Neuron (in vitro differentiated cells): ENCODE measurements at regions not wholly inside any gene's neighbourhood (a gene's known extent, or its start where the extent isn't known, plus 50 kb on each side); places are given as distances from the start of the nearest gene placed in this dataset.

Source experiments
- H2AFZ ChIP-seq: one replicate; pipeline ENCODE4 v1.6.1; 2013; ENCODE audit warnings: low read depth, mild to moderate bottlenecking, inconsistent platforms, low read length, moderate library complexity
- H3K27me3 ChIP-seq: one replicate; pipeline ENCODE4 v1.6.1; 2013; ENCODE audit warnings: low read length; ENCODE audit not compliant: insufficient read depth
- H3K36me3 ChIP-seq: one replicate; pipeline ENCODE4 v1.6.1; 2013; ENCODE audit warnings: low read length; ENCODE audit not compliant: insufficient read depth
- H3K4me1 ChIP-seq: one replicate; pipeline ENCODE4 v1.6.1; 2013; ENCODE audit warnings: low read length; ENCODE audit not compliant: insufficient read depth
- H3K4me3 ChIP-seq: 2 replicates; pipeline ENCODE4 v1.5.1; 2013; ENCODE audit warnings: mild to moderate bottlenecking, low read length, moderate library complexity
- H3K9me3 ChIP-seq: one replicate; pipeline ENCODE4 v1.6.1; 2013; ENCODE audit warnings: low read length

DNA sequence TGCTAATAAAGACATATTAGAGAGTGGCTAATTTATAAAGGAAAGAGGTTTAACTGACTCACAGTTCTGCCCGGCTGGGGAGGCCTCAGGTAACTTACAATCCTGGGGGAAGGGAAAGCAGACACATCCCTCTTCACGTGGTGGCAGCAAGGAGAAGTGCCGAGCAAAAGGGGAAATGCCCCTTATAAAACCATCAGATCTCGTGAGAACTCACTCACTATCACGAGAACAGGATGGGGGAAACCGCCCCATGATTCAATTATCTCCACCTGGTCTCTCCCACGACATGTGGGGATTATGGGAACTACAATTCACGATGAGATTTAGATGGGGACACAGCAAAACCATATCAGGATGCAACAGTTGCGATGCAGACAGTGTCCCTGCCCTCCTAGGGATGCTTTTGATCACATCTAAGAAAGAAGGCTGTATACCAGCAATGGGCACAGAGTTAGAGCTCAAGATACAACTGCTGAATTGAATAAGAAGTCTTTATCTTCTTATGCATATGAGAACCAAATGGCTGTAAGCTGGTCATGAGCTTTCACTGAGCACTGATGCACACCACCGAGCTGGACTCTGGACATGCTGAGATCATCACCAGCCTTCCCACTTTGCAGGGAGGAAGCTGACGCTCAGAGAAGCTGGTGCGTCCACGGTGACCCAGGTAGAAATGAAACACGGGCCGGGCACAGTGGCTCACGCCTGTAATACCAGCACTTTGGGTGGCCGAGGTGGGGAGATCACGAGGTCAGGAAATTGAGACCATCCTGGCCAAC lies 255.2 kb downstream of the MN1 start:
- Histone ChIP-seq H3K36me3 (no peaks in the 10 kb centered on the region), H2AFZ (no peak overlapping the region), H3K4me3 (no peak overlapping the region), H3K4me1 (peaks cover 37% of the 10 kb centered on the region), H3K9me3 (no peaks in the 10 kb centered on the region), H3K27me3 (no peaks in the 10 kb centered on the region)

DNA sequence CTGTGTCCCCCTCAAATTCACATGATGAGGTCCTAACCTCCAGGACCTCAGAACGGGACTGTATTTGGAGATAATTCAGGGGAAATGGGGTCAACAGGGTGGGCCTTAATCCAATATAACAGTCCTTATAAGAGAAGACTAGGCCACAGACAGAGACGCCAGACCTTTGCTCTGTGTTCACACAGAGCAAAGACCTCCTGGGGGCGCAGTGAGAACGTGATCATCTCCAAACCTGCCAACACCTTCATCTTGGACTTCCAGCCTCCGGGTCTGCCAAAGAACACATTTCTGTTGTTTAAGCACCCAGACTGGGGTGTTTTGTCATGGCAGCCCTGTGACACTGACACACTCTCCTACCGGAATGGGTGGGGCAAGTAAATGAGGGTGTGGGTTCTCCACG lies 250.2 kb downstream of the MN1 start:
- no peaks in the 10 kb centered on the region for H3K27me3 ChIP-seq
- H3K9me3 ChIP-seq, result no peaks in the 10 kb centered on the region
- H3K4me1 ChIP-seq, result peaks cover 46% of the 10 kb centered on the region
- no peak overlapping the region for H3K4me3 ChIP-seq
- no peaks in the 10 kb centered on the region for H3K36me3 ChIP-seq
- H2AFZ ChIP-seq, result no peak overlapping the region

GRCh38 chr22:27552176-27552575 lies 249.4 kb downstream of the MN1 start:
- no peak overlapping the region for H3K4me3 ChIP-seq
- H3K9me3 ChIP-seq, result no peaks in the 10 kb centered on the region
- no peaks in the 10 kb centered on the region for H3K27me3 ChIP-seq
- H3K36me3 ChIP-seq, result no peaks in the 10 kb centered on the region
- H2AFZ ChIP-seq, result no peak overlapping the region
- peaks cover 53% of the 10 kb centered on the region for H3K4me1 ChIP-seq

DNA sequence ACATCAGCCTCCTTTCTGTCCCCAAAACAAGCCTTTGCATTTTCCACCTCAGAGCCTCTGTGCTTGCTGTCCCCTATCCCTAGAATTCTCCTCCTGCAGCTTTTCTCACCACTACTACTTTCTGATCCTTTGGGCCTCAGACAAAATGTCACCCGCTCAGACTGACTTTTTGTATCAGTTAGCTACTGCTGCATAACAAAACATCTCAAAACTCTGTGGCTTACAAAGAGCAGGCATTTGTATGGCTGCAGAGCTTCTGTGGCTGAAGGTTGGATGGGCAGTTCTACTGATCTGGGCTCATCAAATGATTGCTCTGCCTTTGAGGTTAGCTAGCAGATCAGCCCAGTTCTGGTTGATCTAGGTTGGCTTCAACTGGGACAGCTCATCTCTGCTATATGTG lies 248.7 kb downstream of the MN1 start:
- Histone ChIP-seq H3K4me3 (no peak overlapping the region), H3K27me3 (no peaks in the 10 kb centered on the region), H3K4me1 (peaks cover 58% of the 10 kb centered on the region), H3K36me3 (no peaks in the 10 kb centered on the region), H2AFZ (no peak overlapping the region), H3K9me3 (no peaks in the 10 kb centered on the region)

GRCh38 chr22:27554106-27554811 lies 247.3 kb downstream of the MN1 start:
- Histone ChIP-seq H3K4me3 (no peak overlapping the region), H3K36me3 (no peaks in the 10 kb centered on the region), H3K27me3 (no peaks in the 10 kb centered on the region), H3K4me1 (peaks cover 51% of the 10 kb centered on the region), H2AFZ (no peak overlapping the region), H3K9me3 (no peaks in the 10 kb centered on the region)

- Histone ChIP-seq H3K4me3 (no peak overlapping the region), H3K9me3 (no peaks in the 10 kb centered on the region), H2AFZ (no peak overlapping the region), H3K4me1 (peaks cover 51% of the 10 kb centered on the region), H3K36me3 (no peaks in the 10 kb centered on the region), H3K27me3 (no peaks in the 10 kb centered on the region)
Observed at GRCh38 chr22:27554841-27555456, 246.6 kb downstream of the MN1 start.

DNA sequence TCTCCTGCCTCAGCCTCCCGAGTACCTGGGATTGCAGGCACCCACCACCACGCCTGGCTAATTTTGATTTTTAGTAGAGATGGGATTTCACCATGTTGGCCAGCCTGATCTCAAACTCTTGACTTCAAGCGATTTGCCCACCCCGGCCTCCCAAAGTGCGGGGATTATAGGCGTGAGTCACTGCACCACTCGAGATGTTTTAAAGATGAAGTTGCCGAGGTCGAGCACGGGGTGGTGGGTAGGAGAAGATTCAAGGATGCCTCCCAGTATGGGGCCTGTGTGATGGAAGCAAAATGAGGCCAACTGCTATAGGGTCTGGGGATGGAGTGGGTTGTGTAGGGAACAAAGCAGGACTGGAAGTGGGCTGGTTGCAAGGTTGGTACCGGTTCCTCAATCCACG lies 245.2 kb downstream of the MN1 start:
- H3K36me3 ChIP-seq, result no peaks in the 10 kb centered on the region
- no peaks in the 10 kb centered on the region for H3K9me3 ChIP-seq
- no peak overlapping the region for H3K4me3 ChIP-seq
- peaks cover 63% of the 10 kb centered on the region for H3K4me1 ChIP-seq
- no peak overlapping the region for H2AFZ ChIP-seq
- H3K27me3 ChIP-seq, result no peaks in the 10 kb centered on the region

GRCh38 chr22:27557286-27558008 lies 244.1 kb downstream of the MN1 start:
- H3K27me3 ChIP-seq, result no peaks in the 10 kb centered on the region
- H2AFZ ChIP-seq, result no peak overlapping the region
- H3K4me3 ChIP-seq, result peak overlapping the region; percentile 2
- no peaks in the 10 kb centered on the region for H3K9me3 ChIP-seq
- peaks cover 68% of the 10 kb centered on the region for H3K4me1 ChIP-seq
- no peaks in the 10 kb centered on the region for H3K36me3 ChIP-seq

DNA sequence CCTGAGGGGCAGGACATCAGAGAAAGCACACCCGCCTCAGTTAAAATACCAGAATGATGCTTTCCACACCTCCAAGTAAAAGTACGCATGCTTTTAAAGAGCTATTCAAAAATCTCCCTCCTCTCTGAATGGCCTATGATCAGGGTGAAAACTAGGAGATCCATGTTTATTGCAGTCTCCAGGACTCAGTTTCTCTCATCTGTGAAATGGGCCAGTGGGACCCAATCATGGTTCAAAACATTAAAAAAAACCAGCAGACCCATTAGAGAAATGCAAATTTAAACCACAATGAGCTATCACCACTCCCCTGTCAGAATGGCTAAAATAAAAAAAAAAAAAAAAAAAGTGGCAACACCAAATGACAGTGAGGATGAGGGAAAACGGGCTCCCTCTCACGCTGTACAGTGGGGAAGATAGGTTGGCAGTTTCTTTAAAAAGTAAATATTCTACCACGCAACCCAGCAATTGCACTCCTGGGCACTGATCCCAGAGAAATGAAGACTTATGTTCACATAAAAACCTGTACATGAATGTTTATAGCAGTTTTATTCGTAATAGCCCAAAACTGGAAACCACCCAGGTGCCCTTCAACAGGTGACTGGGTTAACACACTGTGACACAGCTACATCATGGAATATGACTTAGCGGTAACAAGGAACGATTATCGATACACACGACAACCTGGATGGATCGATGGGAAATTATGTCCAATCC lies 242.7 kb downstream of the MN1 start:
- H3K9me3 ChIP-seq, result no peaks in the 10 kb centered on the region
- H3K36me3 ChIP-seq, result no peaks in the 10 kb centered on the region
- H2AFZ ChIP-seq, result no peak overlapping the region
- no peak overlapping the region for H3K4me3 ChIP-seq
- peaks cover 65% of the 10 kb centered on the region for H3K4me1 ChIP-seq
- H3K27me3 ChIP-seq, result no peaks in the 10 kb centered on the region

DNA sequence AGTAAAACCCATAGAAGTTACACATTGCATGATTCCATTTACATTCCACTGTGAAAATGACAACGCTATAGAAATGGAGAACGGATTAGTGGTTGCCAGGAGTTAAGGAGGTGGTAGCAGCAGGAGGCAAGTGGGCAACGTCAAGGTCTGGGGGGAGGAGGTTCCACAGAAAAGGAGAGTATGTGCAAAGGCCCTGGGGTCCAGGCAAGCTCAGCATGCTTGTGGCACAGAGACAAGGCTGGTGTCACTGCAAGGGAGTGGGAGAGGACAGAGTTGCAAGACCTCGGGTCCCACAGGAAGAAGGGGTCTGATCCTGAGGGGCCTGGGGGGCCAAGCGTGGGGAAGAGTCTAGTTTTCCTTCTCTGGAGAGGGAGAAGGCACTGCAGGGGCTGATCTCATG lies 240.8 kb downstream of the MN1 start:
- H2AFZ ChIP-seq, result no peak overlapping the region
- no peaks in the 10 kb centered on the region for H3K27me3 ChIP-seq
- H3K9me3 ChIP-seq, result peaks cover 3% of the 10 kb centered on the region
- H3K4me3 ChIP-seq, result no peak overlapping the region
- no peaks in the 10 kb centered on the region for H3K36me3 ChIP-seq
- H3K4me1 ChIP-seq, result peaks cover 48% of the 10 kb centered on the region

DNA sequence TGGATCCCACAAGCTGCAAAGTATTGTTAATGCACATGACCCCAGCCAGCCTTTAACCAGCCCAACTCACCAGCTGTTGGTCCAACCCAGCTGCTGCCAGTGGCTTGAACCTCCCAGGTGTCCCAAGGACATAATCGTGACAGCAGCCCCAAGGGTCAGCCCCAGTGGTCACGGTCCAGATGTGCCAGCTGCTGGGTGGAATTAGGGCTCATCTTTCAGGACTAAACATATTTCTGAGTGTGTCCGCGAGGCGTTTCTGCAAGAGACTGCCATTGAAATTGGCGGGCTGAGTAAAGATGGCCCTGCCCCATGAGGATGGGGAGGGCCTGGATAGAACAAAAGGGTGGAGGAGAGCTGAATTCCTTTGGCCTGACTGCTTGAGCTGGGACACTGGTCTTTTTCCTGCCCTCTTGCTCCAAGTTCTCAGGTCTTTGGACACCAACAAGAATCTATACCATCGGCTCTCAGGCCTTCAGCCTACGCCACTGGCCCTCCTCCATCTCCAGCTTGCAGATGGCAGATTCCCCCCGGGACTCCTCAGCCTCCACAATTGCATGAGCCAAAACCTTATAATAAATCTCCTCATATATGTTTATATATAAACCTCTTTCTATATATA lies 240.2 kb downstream of the MN1 start:
- Histone ChIP-seq H3K27me3 (no peaks in the 10 kb centered on the region), H2AFZ (no peak overlapping the region), H3K4me3 (no peak overlapping the region), H3K9me3 (peaks cover 3% of the 10 kb centered on the region), H3K4me1 (peaks cover 46% of the 10 kb centered on the region), H3K36me3 (no peaks in the 10 kb centered on the region)

- peaks cover 3% of the 10 kb centered on the region for H3K9me3 ChIP-seq
- peaks cover 32% of the 10 kb centered on the region for H3K4me1 ChIP-seq
- H3K4me3 ChIP-seq, result no peak overlapping the region
- H3K27me3 ChIP-seq, result no peaks in the 10 kb centered on the region
- no peak overlapping the region for H2AFZ ChIP-seq
- no peaks in the 10 kb centered on the region for H3K36me3 ChIP-seq
Observed at GRCh38 chr22:27564806-27565205, 236.8 kb downstream of the MN1 start.
